GM18951 (cell line): ENCODE measurements at regions not wholly inside any gene's neighbourhood (a gene's known extent, or its start where the extent isn't known, plus 50 kb on each side); places are given as distances from the start of the nearest gene placed in this dataset.
"Not testable (repeated sequence)": the region's sequence is repeated elsewhere in the genome, so short reads cannot be mapped to it uniquely, and the experiment has no call there.

Source experiments
- POLR2A ChIP-seq: IDR thresholded peaks from 4 replicates; pipeline ENCODE4 v1.6.1; 2011; ENCODE audit warnings: mild to moderate bottlenecking; ENCODE audit not compliant: insufficient read length, insufficient read depth; ENCODE audit errors: extremely low read depth
- in situ Hi-C: fragments of 300-500 bp; cut with MboI; formaldehyde crosslinking; loops from one replicate; pipeline ENCODE4 v1.12.0; 2022; ENCODE audit warnings: low sequenced_read_pairs, mixed read lengths, inconsistent platforms; ENCODE audit not compliant: unreplicated experiment

DNA sequence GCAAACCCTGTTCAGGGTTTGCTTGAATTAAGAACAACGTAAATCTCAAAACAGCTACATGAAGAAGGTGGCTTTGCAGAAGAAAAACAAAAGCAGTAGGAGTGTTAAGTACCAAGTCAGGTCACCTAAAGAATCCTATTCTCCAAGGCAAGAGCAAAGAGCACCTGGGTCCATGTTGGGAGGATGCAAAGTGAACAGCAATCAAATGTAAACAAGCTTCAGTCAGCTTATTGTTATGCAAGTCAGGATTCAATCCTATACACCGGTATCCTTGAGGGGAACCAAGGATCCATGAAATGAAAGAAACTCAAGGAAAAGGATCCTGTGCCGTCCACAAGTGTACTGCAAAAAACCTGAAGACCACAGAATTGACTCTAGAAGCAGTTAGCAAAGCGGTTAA is 261.0 kb upstream of the DDX18 start:
- no peak for TF ChIP-seq POLR2A
- in situ Hi-C loops: no loop called here

DNA sequence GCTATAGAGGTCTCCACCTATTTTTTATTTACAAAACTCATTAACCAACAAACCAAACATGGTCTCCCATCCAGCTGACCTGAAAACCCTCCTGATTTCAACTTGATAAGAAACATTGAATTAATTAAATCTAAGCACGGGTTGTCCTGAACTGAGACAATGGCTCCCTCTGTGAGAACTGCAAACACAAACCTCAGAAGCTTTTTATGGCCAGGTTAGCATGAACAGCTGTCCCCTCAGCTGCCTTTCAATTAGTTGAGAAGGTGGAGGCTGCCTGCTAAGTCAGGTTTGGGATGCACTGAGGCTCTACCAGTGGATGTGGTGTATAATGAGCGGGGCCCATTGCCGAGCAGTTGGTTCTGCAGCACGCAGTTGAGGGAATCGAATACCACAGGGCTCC is 258.5 kb upstream of the DDX18 start:
- in situ Hi-C loops: no loop called here

DNA sequence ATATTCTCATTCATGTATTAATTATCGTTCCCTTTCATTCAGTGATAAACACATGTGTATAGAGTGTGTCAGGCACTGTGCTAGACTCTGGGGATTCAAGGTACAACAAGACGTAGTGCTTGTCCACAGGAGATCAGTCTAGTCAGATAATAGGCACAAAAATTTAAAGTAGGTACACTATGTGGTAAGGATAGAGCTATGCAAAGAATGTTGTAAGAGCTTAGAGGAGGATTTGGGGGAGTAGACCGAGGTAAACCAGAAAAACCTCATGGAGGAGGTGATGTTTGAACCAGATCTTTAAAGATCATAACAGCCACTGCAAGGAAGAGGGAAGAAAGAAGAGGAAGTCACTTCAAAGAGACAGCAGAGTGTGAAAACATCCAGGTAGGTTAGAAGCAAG is 256.9 kb upstream of the DDX18 start:
- no peak for TF ChIP-seq POLR2A
- in situ Hi-C loops: no loop called here

More for the DNA sequence above, 258.5 kb upstream of the DDX18 start:
- TF ChIP-seq POLR2A: no peak

DNA sequence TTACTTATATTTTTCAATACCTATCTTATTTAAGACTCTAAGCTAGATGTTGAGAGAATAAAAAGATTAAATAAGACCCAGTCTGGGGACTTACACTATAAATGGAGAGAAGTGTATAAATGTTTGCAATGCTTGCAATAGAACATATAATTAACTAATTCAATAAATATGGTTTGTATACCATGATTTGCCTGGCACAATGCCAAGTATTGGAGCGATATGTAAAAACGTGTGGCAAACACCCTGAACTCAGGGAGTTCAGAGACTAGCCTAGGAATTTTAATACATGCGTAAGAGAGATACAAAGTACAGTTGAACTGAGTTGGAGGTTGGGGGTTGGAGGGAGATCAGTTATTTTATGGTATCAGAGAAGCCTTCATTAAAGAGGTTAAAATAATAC is 251.8 kb upstream of the DDX18 start:
- TF ChIP-seq POLR2A: no peak
- in situ Hi-C loops: no loop called here

DNA sequence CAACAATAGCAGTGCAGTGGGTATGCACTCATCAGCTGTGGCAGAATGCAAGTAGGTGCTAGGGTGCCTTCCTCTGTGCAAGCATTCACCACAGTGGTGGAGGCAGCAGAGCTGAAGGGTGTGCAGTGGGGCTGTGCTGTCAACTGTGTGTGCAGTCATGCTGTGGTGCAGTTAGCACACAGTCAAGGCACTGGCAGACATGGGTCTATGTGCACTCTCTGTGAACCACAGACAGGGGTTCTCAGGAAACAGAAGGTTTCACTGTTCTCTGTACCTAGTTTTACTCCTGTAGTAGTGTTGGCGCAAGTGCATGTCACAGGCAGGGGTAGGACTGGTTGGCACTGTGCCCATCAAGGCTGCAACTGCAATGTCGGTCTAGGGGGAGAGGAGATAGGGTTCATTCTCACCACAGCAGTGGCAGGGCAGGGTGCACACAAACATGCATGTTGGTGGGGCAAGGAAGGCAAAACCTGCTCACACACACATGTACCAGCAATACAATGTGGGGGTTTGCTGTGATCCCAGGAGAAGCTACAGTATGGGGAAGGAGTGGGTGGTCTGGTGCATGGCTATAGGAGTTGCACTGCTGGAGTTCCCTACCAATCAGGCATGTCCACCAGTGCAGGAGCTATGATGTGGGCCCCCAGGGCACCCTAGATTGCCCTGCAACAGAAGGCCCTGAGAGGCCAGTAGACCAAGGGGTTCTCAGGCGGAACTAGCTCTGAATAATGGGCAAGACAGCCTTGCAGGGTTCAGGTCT is 242.7 kb upstream of the DDX18 start:
- TF ChIP-seq POLR2A: no peak
- in situ Hi-C loops: no loop called here

DNA sequence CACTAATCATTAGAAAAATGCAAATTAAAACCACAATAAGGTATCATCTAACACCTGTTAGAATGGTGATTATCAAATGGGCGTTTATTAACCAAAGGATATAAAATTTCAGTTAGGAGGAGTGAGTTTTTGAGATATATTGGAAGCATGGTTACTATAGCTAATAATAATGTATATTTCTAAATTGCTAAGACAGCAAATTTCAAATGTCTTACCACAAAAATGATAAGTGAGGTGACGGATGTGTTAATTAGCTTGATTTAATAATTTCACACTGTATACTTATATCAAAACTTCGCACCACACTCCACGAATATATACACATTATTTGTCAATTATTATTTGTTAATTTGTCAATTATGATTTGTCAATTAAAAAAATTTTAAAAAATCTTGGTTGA is 227.2 kb upstream of the DDX18 start:
- in situ Hi-C loops: no loop called here
- TF ChIP-seq POLR2A: no peak

DNA sequence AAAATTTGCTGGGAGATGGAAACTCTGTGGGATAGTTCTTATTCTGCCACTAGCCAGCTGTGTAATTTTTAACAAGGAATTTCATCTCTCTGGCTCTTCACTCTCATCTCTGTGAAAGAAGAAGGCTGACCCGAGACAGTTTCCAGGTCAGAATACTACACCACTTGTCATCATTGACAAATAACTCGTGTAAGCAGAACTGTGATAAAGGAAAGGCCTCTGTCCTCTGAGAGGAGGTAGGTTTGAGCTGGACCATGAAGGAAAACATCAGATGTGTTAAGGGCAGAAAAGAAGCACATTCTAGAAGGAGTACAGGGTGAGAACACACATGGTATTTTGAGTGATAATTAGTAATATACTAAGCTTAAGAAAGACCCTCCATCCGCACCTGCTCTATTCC is 211.4 kb upstream of the DDX18 start:
- no peak for TF ChIP-seq POLR2A
- in situ Hi-C loops: no loop called here

DNA sequence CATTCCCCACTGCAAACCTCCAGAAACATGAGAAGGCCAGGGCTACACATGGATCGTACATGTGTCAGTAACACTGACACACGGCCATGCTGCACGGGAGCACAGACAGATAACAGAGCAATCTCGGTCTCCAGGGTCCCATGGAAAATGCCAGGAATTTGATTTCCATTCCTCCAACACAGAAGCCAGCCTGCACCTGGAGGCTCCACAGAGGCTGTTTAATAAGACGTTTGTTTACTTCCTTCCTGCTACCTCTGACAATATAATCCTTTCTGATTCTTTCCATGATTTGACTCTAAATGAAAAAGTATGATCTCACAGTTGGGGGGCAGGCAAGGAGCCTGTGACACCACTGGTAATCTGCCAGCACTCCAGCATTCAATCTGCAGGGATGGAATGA is 210.9 kb upstream of the DDX18 start:
- TF ChIP-seq POLR2A: no peak
- in situ Hi-C loops: no loop called here

DNA sequence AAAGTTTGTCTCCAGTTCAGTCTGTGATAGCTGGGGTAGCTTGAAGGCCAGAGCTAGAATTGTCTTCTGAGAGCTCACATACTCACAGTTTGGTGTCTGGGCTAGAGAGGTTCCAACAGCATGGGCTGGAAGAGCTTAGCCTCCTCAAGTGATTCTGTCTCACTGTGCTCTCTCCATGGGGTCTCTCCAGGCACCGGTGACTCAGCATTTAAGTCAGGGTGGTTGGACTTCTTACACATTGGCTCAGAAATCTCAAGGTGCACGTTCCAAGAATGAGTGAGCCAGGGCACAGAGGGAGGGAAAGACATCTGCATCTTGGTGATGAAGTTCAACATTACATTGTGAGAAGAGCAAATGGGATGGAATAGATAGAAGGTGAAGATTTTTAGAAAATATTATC is 207.3 kb upstream of the DDX18 start:
- TF ChIP-seq POLR2A: no peak
- in situ Hi-C loops: no loop called here

DNA sequence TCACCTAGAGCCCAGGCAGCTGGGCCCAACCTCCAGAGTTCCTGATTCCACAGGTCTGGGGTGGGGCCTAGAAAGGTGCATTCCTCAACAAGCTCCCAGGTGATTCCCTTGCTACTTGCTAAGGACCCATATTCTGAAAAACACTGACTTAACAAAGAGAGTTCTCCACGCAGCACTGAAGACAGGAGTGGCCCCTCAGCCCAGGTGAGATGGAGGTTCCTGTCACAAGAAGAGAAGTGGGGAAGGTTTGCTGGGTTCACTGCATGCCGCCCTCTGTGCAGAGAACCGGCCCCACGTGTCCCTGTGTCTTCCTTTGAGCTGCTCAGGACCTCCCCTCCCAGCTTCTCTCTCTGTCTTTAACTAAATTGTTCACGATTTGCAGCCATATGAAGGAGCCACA is 201.4 kb upstream of the DDX18 start:
- in situ Hi-C loops: no loop called here
- TF ChIP-seq POLR2A: no peak

DNA sequence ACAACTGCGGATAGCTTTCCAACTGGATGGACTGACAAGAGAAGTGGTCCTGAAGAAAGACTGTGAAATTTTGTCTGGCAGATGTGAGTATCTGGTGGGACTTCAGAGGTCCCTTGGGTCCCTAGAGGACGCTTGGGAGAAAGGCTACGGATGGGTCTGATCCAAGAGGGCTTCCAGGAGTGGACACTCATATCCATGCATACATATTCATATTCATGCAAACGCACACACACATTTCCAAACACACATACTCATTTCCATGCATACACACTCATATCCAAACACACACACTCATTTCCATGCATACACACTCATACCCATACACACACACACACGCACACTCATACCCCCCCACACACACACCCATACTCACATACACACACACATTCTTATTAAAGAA is 200.2 kb upstream of the DDX18 start:
- no peak for TF ChIP-seq POLR2A
- in situ Hi-C loops: no loop called here

DNA sequence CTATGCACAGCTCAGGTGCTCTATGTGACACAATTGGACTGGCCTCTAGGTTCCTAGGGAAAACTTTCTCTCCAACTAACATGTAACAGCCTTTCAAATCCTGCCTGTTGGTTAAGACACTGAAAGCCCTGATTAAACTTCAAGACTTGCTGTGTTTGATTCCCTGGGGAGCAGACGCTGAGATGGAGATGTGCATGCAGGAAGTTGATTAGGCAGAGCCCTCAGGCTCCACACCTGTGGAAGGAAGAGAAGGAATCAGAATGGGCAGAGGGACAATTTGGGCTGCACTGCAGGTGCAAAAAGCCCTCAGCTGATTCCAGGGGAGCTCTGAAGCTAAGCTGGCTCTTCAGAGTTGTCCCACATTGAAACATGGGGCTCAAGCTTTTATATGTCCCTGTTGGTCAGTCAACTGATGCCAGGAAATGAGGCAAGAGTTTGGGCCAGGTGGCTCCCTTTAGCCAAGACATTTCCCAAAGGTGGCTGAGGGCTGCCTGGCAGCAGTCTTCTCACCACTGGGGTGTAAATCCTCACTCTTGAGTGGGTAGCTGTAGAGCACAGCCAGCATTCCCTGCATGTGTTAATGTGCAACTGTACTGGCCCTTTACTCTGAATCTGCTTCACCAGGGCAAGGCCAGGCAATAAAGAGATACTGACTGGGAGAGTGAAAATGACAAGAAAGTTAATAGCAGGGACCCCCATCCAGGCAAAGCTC is 199.5 kb upstream of the DDX18 start:
- TF ChIP-seq POLR2A: no peak
- in situ Hi-C loops: no loop called here

DNA sequence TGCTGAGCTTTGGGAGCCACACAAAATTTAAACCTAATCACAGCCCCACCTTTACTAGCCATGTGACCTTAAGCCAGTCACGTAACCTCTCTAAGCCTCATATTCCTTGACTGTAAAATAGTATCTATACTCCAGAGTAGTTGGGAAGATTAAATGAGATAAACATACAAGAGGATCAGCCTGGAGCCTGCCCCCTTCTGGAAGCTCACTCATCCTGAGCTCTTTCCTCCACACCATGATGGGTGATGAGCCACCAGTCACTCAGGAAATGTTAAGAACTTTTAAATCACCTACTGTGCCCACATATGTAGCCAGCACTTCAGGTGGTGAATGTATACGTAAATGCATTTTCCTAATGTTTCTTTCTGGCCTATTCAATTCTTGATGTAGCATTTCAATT is 195.9 kb upstream of the DDX18 start:
- in situ Hi-C loops: no loop called here
- TF ChIP-seq POLR2A: no peak

DNA sequence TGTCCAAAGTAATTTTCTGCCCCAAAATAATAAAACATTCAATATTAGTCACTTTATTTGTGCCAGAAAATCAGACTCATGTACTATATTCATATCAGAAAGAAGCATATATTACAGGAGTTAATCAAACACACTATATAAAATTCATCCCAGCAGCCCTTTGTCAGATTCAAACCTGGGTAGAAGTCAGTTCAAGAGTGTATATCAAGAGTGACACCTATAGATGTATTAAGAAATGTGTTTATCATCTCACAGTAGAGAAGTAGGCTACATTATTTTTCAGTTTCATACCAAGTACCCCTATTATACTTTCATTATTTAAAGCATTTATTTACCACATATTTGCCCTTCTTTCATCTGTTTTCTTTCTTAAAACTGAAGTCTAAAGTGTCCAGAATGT is 193.2 kb upstream of the DDX18 start:
- in situ Hi-C loops: no loop called here

DNA sequence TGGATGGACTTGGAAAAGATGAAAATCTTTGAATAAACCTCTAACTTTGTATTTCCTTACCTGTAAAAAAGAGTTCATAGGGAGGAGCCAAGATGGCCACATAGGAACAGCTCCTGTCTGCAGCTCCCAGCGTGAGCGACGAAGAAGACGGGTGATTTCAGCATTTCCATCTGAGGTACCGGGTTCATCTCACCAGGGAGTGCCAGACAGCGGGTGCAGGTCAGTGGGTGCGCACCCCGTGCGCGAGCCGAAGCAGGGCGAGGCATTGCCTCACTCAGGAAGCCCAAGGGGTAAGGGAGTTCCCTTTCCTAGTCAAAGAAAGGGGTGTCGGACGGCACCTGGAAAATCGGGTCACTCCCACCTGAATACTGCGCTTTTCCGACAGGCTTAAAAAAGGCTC is 191.3 kb upstream of the DDX18 start:
- in situ Hi-C loops: not testable (repeated sequence)

More for the DNA sequence above, 193.2 kb upstream of the DDX18 start:
- TF ChIP-seq POLR2A: no peak
